CD4-positive, alpha-beta T cell (primary cell): ENCODE measurements at regions not wholly inside any gene's neighbourhood (a gene's known extent, or its start where the extent isn't known, plus 50 kb on each side); places are given as distances from the start of the nearest gene placed in this dataset.

Source experiments
- ATAC-seq: fragments of 200-7000 bp; cut with Tn5 transposase; one replicate; pipeline ENCODE4 v1.10.0; 2022; ENCODE audit warnings: mild to moderate bottlenecking; ENCODE audit not compliant: poor library complexity
- CTCF ChIA-PET: fragments of 350-600 bp; sonication (Branson Sonifier 250); formaldehyde crosslinking; loops from one replicate; lab custom pipeline; 2021; ENCODE audit warnings: antibody characterized with exemption, inconsistent platforms; lab: Charles Lee
- POLR2A ChIA-PET: fragments of 350-600 bp; sonication (Branson Sonifier 250); formaldehyde crosslinking; loops from one replicate; lab custom pipeline; 2021; ENCODE audit warnings: antibody characterized with exemption, inconsistent platforms; lab: Charles Lee
- DNase-seq, 14 experiments: peaks; one replicate each; pipeline ENCODE4 v3.0.0-alpha.2; 2013 to 2020; ENCODE audit warnings: mixed read lengths in 2 of 14
- H3K27ac ChIP-seq, 2 donors: one replicate each; pipeline versions ENCODE4 v1.5.1 to v1.7.0; 2013; ENCODE audit warnings: low read length in 2 of 2, low read depth in 1 of 2, mild to moderate bottlenecking in 1 of 2
- H3K27me3 ChIP-seq, 2 experiments: 1 replicate in 1 of 2; 2 replicates in 1 of 2; pipeline versions ENCODE4 v1.6.1 to v1.7.0; 2013; ENCODE audit warnings: low read length in 2 of 2, control low read depth in 1 of 2, mild to moderate bottlenecking in 1 of 2, moderate library complexity in 1 of 2; ENCODE audit not compliant: insufficient read depth in 2 of 2, control insufficient read depth in 1 of 2
- H3K36me3 ChIP-seq: one replicate; pipeline ENCODE4 v1.6.1; 2013; ENCODE audit warnings: low read length, control low read depth; ENCODE audit not compliant: insufficient read depth
- H3K4me1 ChIP-seq: one replicate; pipeline ENCODE4 v1.6.1; 2013; ENCODE audit warnings: low read length, control low read depth; ENCODE audit not compliant: insufficient read depth
- H3K4me3 ChIP-seq: one replicate; pipeline ENCODE4 v1.5.1; 2013; ENCODE audit warnings: mild to moderate bottlenecking, low read length, moderate library complexity
- H3K9me3 ChIP-seq, 2 experiments: 1 replicate in 1 of 2; 2 replicates in 1 of 2; pipeline versions ENCODE4 v1.6.1 to v1.7.0; 2013; ENCODE audit warnings: low read length in 2 of 2, mild to moderate bottlenecking in 2 of 2, control low read depth in 1 of 2, moderate library complexity in 1 of 2; ENCODE audit not compliant: control insufficient read depth in 1 of 2, insufficient read depth in 1 of 2
- H3K27ac Mint-ChIP-seq: one replicate; pipeline ENCODE4 v1.8.0; 2020; ENCODE audit warnings: mixed read lengths
- H3K27me3 Mint-ChIP-seq: one replicate; pipeline ENCODE4 v1.8.0; 2021; ENCODE audit warnings: mixed read lengths
- H3K36me3 Mint-ChIP-seq: one replicate; pipeline ENCODE4 v1.8.0; 2021; ENCODE audit warnings: low read depth, mixed read lengths
- H3K4me1 Mint-ChIP-seq: one replicate; pipeline ENCODE4 v1.8.0; 2021; ENCODE audit warnings: low read depth, mixed read lengths
- H3K4me3 Mint-ChIP-seq: one replicate; pipeline ENCODE4 v1.8.0; 2020; ENCODE audit warnings: mild to moderate bottlenecking, mixed read lengths
- H3K9me3 Mint-ChIP-seq: one replicate; pipeline ENCODE4 v1.8.0; 2020; ENCODE audit warnings: mixed read lengths
- CTCF ChIP-seq: fragments of 200-600 bp; IDR thresholded peaks from one replicate; pipeline ENCODE4 v1.8.0; 2022; ENCODE audit warnings: antibody characterized with exemption, mild to moderate bottlenecking
- intact Hi-C, 2 experiments: fragments of 100-400 bp; cut with DNase I in 1 of 2; cut with micrococcal nuclease in 1 of 2; formaldehyde crosslinking; loops; one replicate each; pipeline versions ENCODE4 v1.15.1 to v1.9.0; 2023 to 2025; cut with DNase I, micrococcal nuclease

GRCh38 chr4:125808570-125808969 is 493.8 kb downstream of the FAT4 start:
- DNase-seq (no peak), ATAC-seq (no peak)
- ChIA-PET CTCF (no interaction called here), POLR2A (no interaction called here)
- Mint-ChIP-seq H3K27me3 (no peaks in the 10 kb centered on the region), H3K36me3 (no peaks in the 10 kb centered on the region), H3K9me3 (peaks cover 4% of the 10 kb centered on the region), H3K4me1 (no peaks in the 10 kb centered on the region), H3K4me3 (no peak overlapping the region), H3K27ac (no peak overlapping the region)
- Histone ChIP-seq H3K27me3 (no peaks in the 10 kb centered on the region), H3K36me3 (no peaks in the 10 kb centered on the region), H3K4me1 (no peaks in the 10 kb centered on the region), H3K4me3 (no peak overlapping the region), H3K9me3 (peaks cover 0 to 7% of the 10 kb centered on the region in 2 experiments), H3K27ac (no peak overlapping the region)
- intact Hi-C loops, result no loop called here
- no peak for TF ChIP-seq CTCF

GRCh38 chr4:125811892-125812291 is 497.1 kb downstream of the FAT4 start:
- no peak for TF ChIP-seq CTCF
- DNase-seq, result no peak
- no peak overlapping the region for H3K4me3 ChIP-seq
- Mint-ChIP-seq H3K27me3 (no peaks in the 10 kb centered on the region), H3K9me3 (peaks cover 4% of the 10 kb centered on the region), H3K4me3 (no peak overlapping the region), H3K27ac (no peak overlapping the region), H3K4me1 (no peaks in the 10 kb centered on the region), H3K36me3 (no peaks in the 10 kb centered on the region)
- ChIA-PET POLR2A (no interaction called here), CTCF (no interaction called here)
- H3K9me3 ChIP-seq, result peaks cover 6 to 11% of the 10 kb centered on the region in 2 experiments
- no peaks in the 10 kb centered on the region for H3K4me1 ChIP-seq
- intact Hi-C loops, result no loop called here
- no peaks in the 10 kb centered on the region for H3K27me3 ChIP-seq
- no peak for ATAC-seq
- H3K36me3 ChIP-seq, result no peaks in the 10 kb centered on the region
- H3K27ac ChIP-seq, result no peak overlapping the region

GRCh38 chr4:125826801-125827695 is 512.3 kb downstream of the FAT4 start:
- ChIA-PET POLR2A (no interaction called here), CTCF (no interaction called here)
- Histone ChIP-seq H3K9me3 (peaks cover 3 to 7% of the 10 kb centered on the region in 2 experiments), H3K4me3 (no peak overlapping the region), H3K4me1 (no peaks in the 10 kb centered on the region), H3K27me3 (no peaks in the 10 kb centered on the region), H3K36me3 (no peaks in the 10 kb centered on the region), H3K27ac (no peak overlapping the region)
- intact Hi-C loops, result no loop called here
- DNase-seq (no peak), ATAC-seq (no peak)
- Mint-ChIP-seq H3K4me1 (no peaks in the 10 kb centered on the region), H3K27ac (no peak overlapping the region), H3K27me3 (no peaks in the 10 kb centered on the region), H3K4me3 (no peak overlapping the region), H3K36me3 (no peaks in the 10 kb centered on the region), H3K9me3 (peaks cover 9% of the 10 kb centered on the region)
- TF ChIP-seq CTCF, result no peak
